NOMO-1 treated with dmso at 0.1 percent for 144 hours (cell line): ENCODE measurements at regions not wholly inside any gene's neighbourhood (a gene's known extent, or its start where the extent isn't known, plus 50 kb on each side); places are given as distances from the start of the nearest gene placed in this dataset.

Experiments
- DNase-seq: peaks from one replicate; lab custom pipeline; 2025; ENCODE audit not compliant: unreplicated experiment; lab: John Stamatoyannopoulos, UW

- DNase-seq = no peak
These were observed 134.5 kb downstream of the URB2 start for GRCh38 chr1:229760478-229760996.

GRCh38 chr1:229762891-229763290, 136.8 kb downstream of the URB2 start:
- DNase-seq = no peak

GRCh38 chr1:229768232-229768631, 142.2 kb downstream of the URB2 start:
- no peak for DNase-seq

DNA sequence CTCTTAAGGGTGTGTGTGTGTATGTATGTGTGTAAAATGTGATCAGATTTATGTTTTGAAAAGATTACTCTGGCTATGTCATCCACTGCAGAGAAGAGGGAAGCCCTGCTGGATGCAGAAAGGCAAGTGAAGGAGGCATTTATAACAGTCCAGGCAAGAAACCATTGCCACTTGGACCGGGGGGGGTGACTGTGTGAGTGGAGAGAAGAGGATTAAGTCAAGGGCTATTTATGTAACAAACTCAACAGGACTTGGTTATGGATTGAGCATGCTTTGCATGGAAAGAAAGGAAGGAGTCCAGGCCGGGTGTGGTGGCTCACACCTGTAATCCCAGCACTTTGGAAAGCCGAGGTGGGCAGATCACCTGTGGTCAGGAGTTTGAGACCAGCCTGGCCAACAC, 143.0 kb downstream of the URB2 start:
- DNase-seq = no peak

DNA sequence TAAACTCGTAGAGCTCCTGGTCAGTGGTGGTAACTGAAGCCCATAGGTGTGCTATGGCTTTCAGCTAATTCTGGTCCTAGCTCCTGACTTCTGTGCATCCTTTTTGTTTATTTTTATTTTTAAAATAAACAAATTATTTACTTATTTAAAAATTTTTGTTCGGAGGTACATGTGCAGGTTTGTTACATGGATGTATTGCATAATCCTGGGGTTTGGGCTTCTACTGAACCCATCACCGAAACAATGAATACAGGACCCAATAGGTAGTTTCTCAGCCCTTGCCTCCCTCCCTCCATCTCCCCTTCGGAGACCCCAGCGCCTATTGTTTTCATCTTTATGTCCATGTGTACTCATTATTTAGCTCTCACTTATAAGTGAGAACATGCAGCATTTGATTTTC, 143.8 kb downstream of the URB2 start:
- no peak for DNase-seq

DNA sequence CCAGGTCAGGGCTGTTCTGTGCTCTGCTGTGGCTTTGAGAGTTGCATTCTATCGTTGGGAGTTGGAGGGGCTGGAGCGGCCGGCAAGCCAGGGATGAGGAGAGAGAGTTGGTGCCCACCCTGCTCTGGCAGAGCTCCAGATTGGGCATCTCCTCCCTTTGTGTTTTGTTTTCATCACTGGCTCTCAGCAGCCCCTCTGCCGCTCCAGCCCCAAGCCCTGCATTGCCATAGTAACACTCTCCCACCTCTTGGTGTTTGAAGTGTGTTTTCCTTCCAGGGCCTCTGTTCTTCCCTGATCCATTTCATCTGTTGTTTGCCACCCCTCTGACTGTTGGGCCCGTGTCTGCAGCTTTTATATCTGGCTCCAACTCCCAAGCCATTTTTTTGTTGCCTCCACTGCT, 152.7 kb downstream of the URB2 start:
- DNase-seq = no peak

- DNase-seq = no peak
These were observed 155.4 kb downstream of the URB2 start for GRCh38 chr1:229781453-229781852.

- no peak for DNase-seq
These were observed 156.4 kb downstream of the URB2 start for GRCh38 chr1:229782469-229782868.

DNA sequence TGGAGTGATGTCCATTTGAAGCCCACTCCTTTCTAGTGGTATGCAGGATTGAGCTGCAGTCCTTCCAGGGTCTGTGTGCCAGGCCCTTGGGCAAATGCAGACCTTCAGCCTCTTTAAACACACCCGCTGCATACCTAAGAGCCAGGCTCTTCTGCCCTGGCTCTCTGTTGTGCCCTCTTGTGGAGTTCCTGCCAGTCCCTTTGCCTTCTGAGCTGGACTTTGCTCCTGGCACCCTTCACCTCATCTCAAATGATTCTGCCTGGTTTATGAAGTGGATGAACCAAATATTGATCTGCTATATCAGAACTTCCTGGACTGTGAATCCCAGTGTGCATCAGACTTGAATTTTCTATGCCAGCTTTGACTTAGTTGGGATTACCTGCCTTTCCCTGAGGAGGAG, 158.8 kb downstream of the URB2 start:
- no peak for DNase-seq

GRCh38 chr1:229786974-229787610, 161.0 kb downstream of the URB2 start:
- DNase-seq = no peak

DNA sequence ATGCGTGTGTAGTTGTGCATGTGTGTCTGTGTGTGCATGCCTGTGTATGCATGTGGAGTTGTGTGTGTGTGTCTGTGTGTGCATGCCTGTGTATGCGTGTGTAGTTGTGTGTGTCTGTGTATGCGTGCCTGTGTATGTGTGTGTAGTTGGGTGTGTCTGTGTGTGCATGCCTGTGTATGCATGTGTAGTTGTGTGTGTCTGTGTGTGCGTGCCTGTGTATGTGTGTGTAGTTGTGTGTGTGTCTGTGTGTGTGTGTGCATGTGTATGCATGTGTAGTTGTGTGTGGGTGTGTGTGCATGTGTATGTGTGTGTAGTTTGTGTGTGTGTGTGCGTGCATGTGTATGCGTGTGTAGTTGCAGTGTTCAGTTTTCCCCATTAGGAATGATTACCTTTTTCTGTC, 162.0 kb downstream of the URB2 start:
- no peak for DNase-seq

GRCh38 chr1:229792012-229792975, 166.2 kb downstream of the URB2 start:
- DNase-seq = no peak

GRCh38 chr1:229793488-229793887, 167.4 kb downstream of the URB2 start:
- no peak for DNase-seq

GRCh38 chr1:229798558-229798957, 172.5 kb downstream of the URB2 start:
- no peak for DNase-seq

DNA sequence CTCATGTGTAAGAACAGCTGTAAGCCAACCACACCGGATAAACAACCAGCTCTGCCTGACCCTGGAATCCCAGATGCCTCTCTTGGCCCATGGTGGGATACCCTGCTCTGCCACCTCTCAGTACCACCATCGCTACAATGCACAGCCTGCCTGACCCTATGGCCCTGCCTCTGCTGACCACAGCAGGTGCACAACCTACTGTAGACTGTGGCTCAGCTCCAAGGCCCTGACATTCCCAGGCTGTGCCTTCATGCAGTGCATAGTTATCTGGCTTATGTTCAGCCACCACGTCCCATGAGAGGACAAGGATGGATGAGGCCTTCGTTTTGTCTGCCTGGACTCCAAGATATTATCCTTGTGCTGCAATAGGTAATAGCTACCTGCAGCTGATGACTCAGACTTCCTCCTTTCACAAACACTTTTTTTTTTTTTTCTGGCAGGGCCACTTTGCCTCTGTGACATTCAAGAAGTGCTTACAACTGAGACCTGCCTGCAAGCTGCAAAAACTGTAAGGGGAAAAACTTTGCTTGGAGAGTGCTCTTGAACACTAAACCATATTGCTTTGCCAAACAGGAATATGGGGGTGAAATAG, 177.7 kb downstream of the URB2 start:
- DNase-seq = no peak

GRCh38 chr1:229808272-229808671, 182.2 kb downstream of the URB2 start:
- no peak for DNase-seq

- DNase-seq = no peak
These were observed 184.1 kb downstream of the URB2 start for GRCh38 chr1:229810140-229810539.

DNA sequence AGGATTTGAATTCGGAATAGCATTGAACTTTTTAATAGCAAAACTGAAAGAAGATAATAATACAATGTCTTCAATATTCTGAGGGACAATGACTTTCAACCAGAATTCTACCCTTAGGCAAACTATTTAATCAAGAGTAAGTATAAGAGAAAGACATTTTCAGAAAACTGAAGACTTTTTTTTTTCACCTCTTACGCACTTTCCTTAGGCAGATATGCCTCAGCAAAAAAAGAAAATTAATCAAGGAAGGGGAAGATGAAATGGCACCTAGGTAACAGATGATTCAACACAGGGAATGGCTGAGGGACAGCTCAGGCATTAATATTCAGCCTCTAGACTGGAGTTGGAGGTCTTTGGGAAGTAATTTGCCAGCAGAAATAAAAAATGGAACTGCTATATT, 184.9 kb downstream of the URB2 start:
- no peak for DNase-seq

DNA sequence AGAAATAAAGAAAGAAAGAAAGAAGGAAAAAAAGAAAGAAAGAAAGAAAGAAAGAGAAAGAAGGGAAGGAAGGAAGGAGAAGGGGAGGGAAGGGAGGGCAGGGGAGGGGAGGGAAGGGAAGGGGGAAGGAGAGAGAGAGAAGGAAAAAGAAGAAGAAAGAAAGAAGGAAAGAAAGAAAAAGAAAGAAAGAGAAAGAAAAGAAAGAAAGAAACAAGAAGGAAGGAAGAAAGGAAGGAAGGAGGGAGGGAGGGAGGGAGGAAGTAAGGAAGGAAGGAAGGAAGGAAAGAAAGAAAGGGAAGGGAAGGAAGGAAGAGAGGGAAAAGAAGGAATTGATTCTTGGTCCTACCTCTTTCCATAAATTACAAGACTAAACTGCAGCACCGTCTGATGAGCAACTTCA, 186.1 kb downstream of the URB2 start:
- DNase-seq = no peak

GRCh38 chr1:229812693-229813092, 186.6 kb downstream of the URB2 start:
- no peak for DNase-seq

- DNase-seq = no peak
These were observed 189.0 kb downstream of the URB2 start for GRCh38 chr1:229815076-229815475.

GRCh38 chr1:229815961-229816360, 189.9 kb downstream of the URB2 start:
- DNase-seq = no peak
